Loucy (cell line): ENCODE measurements at regions not wholly inside any gene's neighbourhood (a gene's known extent, or its start where the extent isn't known, plus 50 kb on each side); places are given as distances from the start of the nearest gene placed in this dataset.

Experiments
- H2AFZ ChIP-seq: fragments of 200-600 bp; sonication (generic); 2 replicates; pipeline ENCODE4 v1.6.0; 2016; ENCODE audit warnings: antibody characterized with exemption, mild to moderate bottlenecking, low read length, moderate library complexity
- H3F3A ChIP-seq: fragments of 200-600 bp; 2 replicates; pipeline ENCODE4 v1.6.0; 2016; ENCODE audit warnings: antibody characterized with exemption, low read depth, mild to moderate bottlenecking
- H3K27me3 ChIP-seq: fragments of 200-600 bp; sonication (generic); 2 replicates; pipeline ENCODE4 v1.6.1; 2014; ENCODE audit warnings: low read length, mild to moderate bottlenecking; ENCODE audit not compliant: insufficient read depth, poor library complexity, severe bottlenecking
- H3K36me3 ChIP-seq: fragments of 200-600 bp; sonication (generic); 2 replicates; pipeline ENCODE4 v1.6.1; 2016; ENCODE audit warnings: low read length; ENCODE audit not compliant: insufficient read depth
- H3K4me1 ChIP-seq: fragments of 200-600 bp; sonication (generic); 2 replicates; pipeline ENCODE4 v1.5.1; 2014; ENCODE audit warnings: low read length, mild to moderate bottlenecking; ENCODE audit not compliant: insufficient read depth, poor library complexity, severe bottlenecking
- H3K4me2 ChIP-seq: fragments of 200-600 bp; sonication (generic); 2 replicates; pipeline ENCODE4 v1.6.0; 2014; ENCODE audit warnings: antibody characterized with exemption, low read length, low read depth, mild to moderate bottlenecking; ENCODE audit not compliant: poor library complexity, severe bottlenecking
- H3K4me3 ChIP-seq: fragments of 200-600 bp; sonication (generic); 2 replicates; pipeline ENCODE4 v1.5.1; 2014; ENCODE audit warnings: low read length, mild to moderate bottlenecking, mixed read lengths; ENCODE audit not compliant: poor library complexity, severe bottlenecking
- H3K79me2 ChIP-seq: fragments of 200-600 bp; sonication (generic); 2 replicates; pipeline ENCODE4 v1.6.1; 2014; ENCODE audit warnings: low read length; ENCODE audit not compliant: insufficient read depth
- H3K9ac ChIP-seq: fragments of 200-600 bp; sonication (generic); 2 replicates; pipeline ENCODE4 v1.6.0; 2014; ENCODE audit warnings: mild to moderate bottlenecking, low read depth, low read length, moderate library complexity; ENCODE audit not compliant: poor library complexity, severe bottlenecking
- H3K9me2 ChIP-seq: fragments of 200-600 bp; sonication (generic); replicated peaks from 2 replicates; pipeline ENCODE4 v1.6.1; 2016; ENCODE audit warnings: low read depth, low read length, mixed read lengths
- H3K9me3 ChIP-seq: fragments of 200-600 bp; sonication (generic); 2 replicates; pipeline ENCODE4 v1.6.1; 2014; ENCODE audit warnings: mild to moderate bottlenecking, antibody characterized with exemption, low read length, low read depth; ENCODE audit not compliant: insufficient read depth
- H4K20me1 ChIP-seq: fragments of 200-600 bp; sonication (generic); 2 replicates; pipeline ENCODE4 v1.6.0; 2014; ENCODE audit warnings: antibody characterized with exemption, low read length, mild to moderate bottlenecking; ENCODE audit not compliant: insufficient read depth, poor library complexity, severe bottlenecking
- CTCF ChIP-seq: fragments of 200-600 bp; sonication (generic); conservative IDR thresholded peaks from 2 replicates; pipeline ENCODE4 v1.5.1; 2014; ENCODE audit warnings: mild to moderate bottlenecking, antibody characterized with exemption, low read length
- EZH2phosphoT487 ChIP-seq: fragments of 200-600 bp; IDR thresholded peaks from 2 replicates; pipeline ENCODE4 v1.6.1; 2018; ENCODE audit warnings: antibody characterized with exemption, mild to moderate bottlenecking, moderate library complexity, borderline replicate concordance

GRCh38 chr3:18580268-18580667 lies 155.1 kb upstream of the SATB1 start:
- H3K79me2 ChIP-seq: no peaks in the 10 kb centered on the region
- TF ChIP-seq CTCF (no peak), EZH2phosphoT487 (no peak)
- no peaks in the 10 kb centered on the region for H3K9me2 ChIP-seq
- H4K20me1 ChIP-seq: no peaks in the 10 kb centered on the region
- 0 out of 2 replicates have a peak, but pooled peaks cover 6% of the 10 kb centered on the region for H3K9me3 ChIP-seq
- H3K27me3 ChIP-seq: no peaks in the 10 kb centered on the region
- no peak overlapping the region for H3K9ac ChIP-seq
- H2AFZ ChIP-seq: no peak overlapping the region
- no peak overlapping the region for H3K4me2 ChIP-seq
- H3K4me1 ChIP-seq: peaks cover 18% of the 10 kb centered on the region
- H3F3A ChIP-seq: 0 out of 2 replicates have a peak, but pooled peaks cover under 1% of the 10 kb centered on the region
- H3K4me3 ChIP-seq: no peak overlapping the region
- no peaks in the 10 kb centered on the region for H3K36me3 ChIP-seq

GRCh38 chr3:18579661-18580060 lies 154.5 kb upstream of the SATB1 start:
- Histone ChIP-seq H3K9me2 (no peaks in the 10 kb centered on the region), H3K4me3 (no peak overlapping the region), H3K9me3 (0 out of 2 replicates have a peak, but pooled peaks cover 6% of the 10 kb centered on the region), H3K9ac (no peak overlapping the region), H3K79me2 (no peaks in the 10 kb centered on the region), H3K36me3 (no peaks in the 10 kb centered on the region), H3K27me3 (no peaks in the 10 kb centered on the region), H3K4me1 (peaks cover 12% of the 10 kb centered on the region), H3F3A (no peaks in the 10 kb centered on the region), H4K20me1 (no peaks in the 10 kb centered on the region), H3K4me2 (peak overlapping the region; percentile 3), H2AFZ (0 out of 2 replicates have a peak overlapping the region, but pooled peaks have one; percentile 14)
- TF ChIP-seq CTCF (no peak), EZH2phosphoT487 (no peak)

- H3K4me3 ChIP-seq: no peak overlapping the region
- TF ChIP-seq EZH2phosphoT487 (no peak), CTCF (no peak)
- H3K4me2 ChIP-seq: no peak overlapping the region
- H3F3A ChIP-seq: no peaks in the 10 kb centered on the region
- no peaks in the 10 kb centered on the region for H3K9me2 ChIP-seq
- H4K20me1 ChIP-seq: no peaks in the 10 kb centered on the region
- H3K9me3 ChIP-seq: no peaks in the 10 kb centered on the region
- no peaks in the 10 kb centered on the region for H3K79me2 ChIP-seq
- H3K27me3 ChIP-seq: no peaks in the 10 kb centered on the region
- no peaks in the 10 kb centered on the region for H3K36me3 ChIP-seq
- H3K4me1 ChIP-seq: peaks cover 10% of the 10 kb centered on the region
- H3K9ac ChIP-seq: no peak overlapping the region
- H2AFZ ChIP-seq: no peak overlapping the region
Observed at GRCh38 chr3:18575573-18575972, 150.4 kb upstream of the SATB1 start.
